ENCODE measurements at regions not wholly inside any gene's neighbourhood (a gene's known extent, or its start where the extent isn't known, plus 50 kb on each side); places are given as distances from the start of the nearest gene placed in this dataset.
"Not testable (repeated sequence)": the region's sequence is repeated elsewhere in the genome, so short reads cannot be mapped to it uniquely, and the experiment has no call there.

DNA sequence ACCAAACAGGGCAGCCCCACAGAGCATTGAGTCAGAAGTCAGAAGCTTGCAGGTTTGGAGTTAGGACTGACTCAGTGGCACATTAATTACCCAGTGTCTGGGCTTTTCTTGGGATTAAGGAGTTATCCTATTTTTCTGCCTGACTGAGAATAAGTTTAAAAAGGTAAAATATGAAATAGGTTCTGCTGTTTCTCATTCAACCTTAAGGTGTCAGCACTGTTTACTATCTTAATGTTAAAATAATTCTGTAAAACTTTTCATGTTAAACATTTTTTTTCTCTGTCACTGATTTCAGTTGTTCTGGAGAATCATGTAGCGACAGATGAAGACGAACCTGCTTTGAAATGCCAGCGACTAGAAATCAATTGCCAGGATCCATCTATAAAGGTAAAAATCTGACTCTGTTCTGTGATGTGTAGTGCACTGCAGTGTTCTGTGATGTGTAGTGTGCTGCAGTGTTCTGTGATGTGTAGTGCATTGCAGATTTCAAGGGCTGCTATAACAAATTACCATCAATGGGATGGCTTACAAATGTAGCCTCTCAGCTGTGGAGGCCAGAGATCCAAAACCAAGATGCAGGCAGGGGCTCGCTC lies 128.0 kb downstream of the LAT start:
- DNase-seq = no peak

- not testable (repeated sequence) for DNase-seq
Observed at GRCh38 chr16:29111901-29112680, 127.2 kb downstream of the LAT start.

DNA sequence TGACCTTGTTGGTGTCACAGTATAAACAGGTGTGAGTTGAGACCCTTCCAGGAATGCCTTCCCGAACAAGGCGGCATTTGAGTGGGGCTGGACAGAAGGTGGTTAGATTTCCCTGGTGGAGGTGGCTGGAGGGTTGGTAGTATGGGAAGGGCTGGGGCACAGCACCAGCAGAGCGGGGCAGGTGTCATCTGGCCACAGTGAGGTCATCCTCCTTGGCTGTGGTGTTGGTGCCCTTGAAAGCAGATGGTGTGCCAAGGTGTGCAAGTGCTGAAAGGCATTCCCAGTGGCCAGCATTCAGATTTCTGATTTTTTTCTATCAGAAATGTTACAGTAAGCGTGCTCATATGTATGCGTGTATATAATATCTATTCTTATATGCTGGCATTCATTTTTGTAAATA lies 126.6 kb downstream of the LAT start:
- DNase-seq = no peak

GRCh38 chr16:29108625-29109169 lies 123.8 kb downstream of the LAT start:
- not testable (repeated sequence) for DNase-seq

GRCh38 chr16:29107299-29107698 lies 122.4 kb downstream of the LAT start:
- no peak for DNase-seq

DNA sequence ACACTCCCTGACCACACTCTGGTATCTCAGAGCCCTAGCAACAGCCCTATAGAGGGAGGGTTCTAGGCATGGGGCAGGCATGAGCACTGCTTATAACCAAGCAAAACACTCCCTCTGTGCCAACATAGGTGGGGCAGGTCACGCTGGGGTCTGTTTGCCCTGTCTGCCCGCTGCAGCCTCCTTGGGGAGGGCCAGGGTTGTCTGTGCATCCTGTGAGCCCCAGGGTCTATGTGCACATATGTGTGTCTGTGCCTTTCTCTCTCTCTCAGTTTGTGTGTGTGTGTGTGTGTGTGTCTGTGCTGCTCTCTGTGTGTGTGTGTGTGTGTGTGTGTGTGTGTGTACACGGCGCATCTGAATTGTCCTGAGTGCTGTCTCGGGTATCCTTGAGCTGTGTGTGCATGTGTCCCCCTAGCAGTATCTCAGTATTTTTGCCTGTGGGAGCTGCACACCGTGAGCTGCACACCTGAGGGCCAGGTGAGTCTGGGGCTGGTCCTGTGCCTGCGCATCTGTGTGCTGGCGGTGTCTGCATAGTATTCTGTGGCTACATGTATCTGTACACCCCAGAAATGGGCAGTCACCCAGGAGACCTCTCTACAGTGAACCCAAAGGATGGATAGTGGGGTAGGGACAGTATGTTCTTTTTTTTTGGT lies 121.5 kb downstream of the LAT start:
- DNase-seq = not testable (repeated sequence)

GRCh38 chr16:29104600-29104999 lies 119.7 kb downstream of the LAT start:
- DNase-seq = not testable (repeated sequence)

DNA sequence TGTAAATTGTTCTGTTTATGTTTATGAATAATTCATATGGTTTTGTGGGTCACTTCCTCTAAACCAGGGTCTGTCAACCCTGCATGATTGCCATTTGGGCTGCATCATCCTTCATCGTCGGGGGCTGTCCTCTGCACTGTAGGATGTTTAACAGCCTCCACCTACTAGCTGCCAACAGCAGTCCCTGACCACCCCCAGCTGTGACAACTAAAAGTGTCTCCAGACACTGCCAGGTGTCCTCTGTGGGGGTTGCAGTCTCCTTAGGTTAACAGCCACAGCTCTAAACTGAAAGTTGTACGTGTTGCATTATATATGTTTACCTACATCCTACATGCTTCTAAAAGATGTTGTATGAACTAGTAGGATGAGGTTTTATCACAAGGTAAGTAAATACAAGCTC lies 113.1 kb downstream of the LAT start:
- not testable (repeated sequence) for DNase-seq

DNA sequence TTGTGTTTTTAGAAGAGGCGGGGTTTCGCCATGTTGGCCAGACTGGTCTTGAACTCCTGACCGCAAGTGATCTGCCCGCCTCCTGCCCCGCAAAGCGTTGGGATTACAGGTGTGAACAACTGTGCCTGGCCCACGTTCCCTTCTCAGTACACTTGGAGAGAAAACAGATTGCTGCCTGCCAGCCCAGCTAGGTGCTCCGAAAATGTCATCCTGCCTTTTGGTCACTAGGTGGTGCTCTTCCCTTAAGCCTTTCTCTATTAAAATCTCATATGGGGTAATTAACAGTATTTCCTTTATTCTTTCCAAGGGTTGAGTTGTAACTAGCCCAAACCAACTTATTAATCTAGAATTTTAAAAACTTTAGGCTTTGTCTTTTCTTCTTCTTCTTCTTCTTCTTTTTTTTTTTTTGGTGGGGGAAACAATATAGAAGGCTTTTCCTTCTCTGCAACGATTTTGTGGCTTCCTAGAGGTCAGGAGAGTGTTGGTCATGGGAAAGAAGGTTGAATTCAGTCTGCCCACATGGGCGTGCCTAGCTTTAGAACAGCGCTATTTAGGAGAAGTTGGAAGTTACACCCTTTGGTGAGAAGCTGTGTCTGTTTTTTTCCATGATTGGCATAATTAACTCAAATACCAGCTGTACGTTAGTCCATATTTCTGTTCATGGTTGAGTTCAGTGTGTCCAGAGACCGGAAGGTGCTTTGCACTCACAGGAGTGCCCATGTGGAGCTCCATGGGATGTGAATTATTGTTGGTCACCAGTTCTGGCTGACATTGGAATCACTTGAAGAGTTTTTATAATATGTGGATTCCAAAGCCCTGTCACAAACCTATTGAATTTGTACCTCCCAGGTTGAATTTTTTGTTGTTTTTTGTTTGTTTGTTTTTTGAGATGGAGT lies 110.1 kb downstream of the LAT start:
- not testable (repeated sequence) for DNase-seq

DNA sequence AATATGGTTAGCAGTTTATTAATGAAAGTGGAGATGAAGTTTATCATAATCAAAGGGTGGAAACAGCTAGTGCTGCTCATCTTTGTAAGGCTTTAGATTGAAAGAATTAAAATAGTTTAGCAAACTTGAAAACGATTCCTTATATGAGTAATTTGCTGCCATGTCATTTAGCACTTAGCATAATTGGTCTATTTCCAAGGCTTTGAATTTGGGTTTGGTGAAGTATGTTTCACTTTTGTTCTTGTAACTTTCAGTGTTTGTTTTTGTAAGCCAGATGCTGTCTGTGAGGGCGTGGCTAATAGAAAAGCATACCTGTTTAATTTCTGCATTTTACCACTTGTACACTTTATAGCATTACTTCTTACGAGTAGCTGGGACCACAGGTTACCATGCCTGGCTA lies 109.5 kb downstream of the LAT start:
- DNase-seq = not testable (repeated sequence)

DNA sequence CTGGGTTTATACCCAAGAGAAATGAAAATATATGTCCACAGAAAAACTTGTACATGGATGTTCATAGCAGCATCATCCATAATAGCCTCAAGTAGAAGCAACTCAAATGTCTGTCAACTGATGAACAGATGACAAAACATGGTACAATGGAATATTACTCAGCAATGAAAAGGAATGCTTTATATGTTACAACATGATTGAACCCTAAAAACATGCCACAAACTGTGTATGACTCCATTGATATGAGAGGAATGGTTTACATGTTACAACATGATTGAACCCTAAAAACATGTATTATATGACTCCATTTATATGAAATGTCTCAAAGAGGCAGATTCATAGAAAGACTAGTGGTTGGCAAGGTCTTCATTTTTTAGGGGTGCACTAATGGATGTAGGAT lies 104.8 kb downstream of the LAT start:
- DNase-seq = not testable (repeated sequence)

GRCh38 chr16:29087673-29088072 lies 102.8 kb downstream of the LAT start:
- DNase-seq = not testable (repeated sequence)

DNA sequence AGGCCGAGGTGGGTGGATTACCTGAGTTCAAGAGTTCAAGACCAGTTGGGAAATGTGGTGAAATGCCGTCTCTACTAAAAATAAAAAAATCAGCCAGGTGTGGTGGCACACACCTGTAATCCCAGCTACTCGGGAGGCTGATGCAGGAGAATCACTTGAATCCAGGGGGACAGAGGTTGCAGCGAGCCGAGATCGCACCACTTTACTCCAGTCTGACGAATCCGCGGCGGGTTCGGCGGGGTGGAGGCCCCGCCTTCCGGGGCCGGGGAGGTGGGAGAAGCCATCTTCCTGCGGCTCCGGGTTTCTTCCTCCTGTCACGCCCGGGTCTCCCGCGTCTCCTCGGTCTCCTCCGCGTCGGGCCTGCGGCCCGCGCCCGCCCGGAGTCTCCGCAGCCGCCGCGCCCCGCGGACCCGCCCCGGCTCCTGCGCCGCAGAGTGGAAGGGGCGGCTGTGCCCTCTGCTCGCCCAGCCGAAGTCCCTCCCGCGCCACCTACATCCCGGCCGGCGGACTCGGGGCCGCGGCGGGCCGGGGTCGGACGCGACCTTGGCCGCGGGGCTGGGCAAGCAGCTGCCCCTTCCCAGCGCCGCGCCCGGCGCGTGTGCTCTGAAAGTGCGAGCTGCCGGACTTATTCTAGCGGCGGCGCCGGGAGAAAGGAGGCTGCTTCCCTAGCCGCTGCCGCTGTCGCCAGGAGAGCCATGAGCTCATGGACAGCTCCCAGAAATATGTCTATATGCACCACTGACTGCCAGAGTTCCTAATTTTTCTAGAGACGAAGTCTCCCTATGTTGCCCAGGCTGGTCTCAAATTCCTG lies 97.2 kb downstream of the LAT start:
- DNase-seq = not testable (repeated sequence)

GRCh38 chr16:29074554-29075402 lies 89.9 kb downstream of the LAT start:
- DNase-seq = peak; percentile 56 to 69

- not testable (repeated sequence) for DNase-seq
Observed at GRCh38 chr16:29062235-29062634, 77.4 kb downstream of the LAT start.

DNA sequence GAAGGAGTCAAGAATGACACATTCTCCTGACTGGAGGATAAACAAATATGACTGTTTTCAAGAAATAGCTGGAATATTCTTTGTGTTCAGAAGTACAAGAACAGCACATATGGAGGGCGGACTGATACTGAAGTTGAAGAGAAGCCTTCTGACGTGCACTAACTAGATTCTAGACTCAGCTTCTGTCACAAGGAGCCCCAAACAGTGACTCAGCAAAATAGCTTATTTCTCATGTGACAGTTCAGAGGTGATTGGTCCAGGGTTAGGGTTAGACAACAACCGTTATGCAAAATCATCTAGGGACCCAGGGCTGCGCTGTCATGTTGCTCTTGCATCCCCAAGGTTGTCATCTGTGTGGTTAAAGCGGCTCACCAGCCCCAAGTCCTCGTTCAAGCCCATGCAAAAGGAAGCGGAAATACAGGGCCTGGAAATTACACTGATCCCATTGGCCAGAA lies 76.6 kb downstream of the LAT start:
- DNase-seq = not testable (repeated sequence)

GRCh38 chr16:29060022-29060810 lies 75.4 kb downstream of the LAT start:
- not testable (repeated sequence) for DNase-seq

- not testable (repeated sequence) for DNase-seq
Observed at GRCh38 chr16:29059575-29059974, 74.7 kb downstream of the LAT start.
